CD4-positive, alpha-beta T cell treated with Interleukin-17A for 4 hours (primary cell): ENCODE measurements at regions not wholly inside any gene's neighbourhood (a gene's known extent, or its start where the extent isn't known, plus 50 kb on each side); places are given as distances from the start of the nearest gene placed in this dataset.
"Not testable (repeated sequence)": the region's sequence is repeated elsewhere in the genome, so short reads cannot be mapped to it uniquely, and the experiment has no call there.

Source experiments
- DNase-seq: peaks from one replicate; pipeline ENCODE4 v3.0.0-alpha.2; 2020; ENCODE audit warnings: mixed read lengths

- no peak for DNase-seq
These were observed 167.0 kb downstream of the ERMARD start for GRCh38 chr6:169918239-169918953.

DNA sequence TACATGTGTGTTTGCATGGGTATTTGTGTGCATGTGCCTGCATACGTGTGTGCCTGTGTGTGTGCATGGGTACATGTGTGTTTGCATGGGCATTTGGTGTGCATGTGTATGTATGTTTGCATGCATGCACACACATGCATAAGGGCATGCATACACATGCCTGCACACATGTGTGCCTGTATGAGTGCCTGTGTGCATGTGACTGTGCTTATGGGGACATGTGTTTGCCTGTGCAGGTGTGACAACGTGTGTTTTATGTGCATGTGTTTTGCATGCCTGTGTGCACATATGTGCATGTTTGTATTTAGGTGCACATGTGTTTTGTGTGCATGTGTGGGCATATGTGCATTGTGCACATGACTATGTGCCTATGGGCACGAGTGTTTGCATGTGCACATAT is 165.7 kb downstream of the ERMARD start:
- no peak for DNase-seq

DNA sequence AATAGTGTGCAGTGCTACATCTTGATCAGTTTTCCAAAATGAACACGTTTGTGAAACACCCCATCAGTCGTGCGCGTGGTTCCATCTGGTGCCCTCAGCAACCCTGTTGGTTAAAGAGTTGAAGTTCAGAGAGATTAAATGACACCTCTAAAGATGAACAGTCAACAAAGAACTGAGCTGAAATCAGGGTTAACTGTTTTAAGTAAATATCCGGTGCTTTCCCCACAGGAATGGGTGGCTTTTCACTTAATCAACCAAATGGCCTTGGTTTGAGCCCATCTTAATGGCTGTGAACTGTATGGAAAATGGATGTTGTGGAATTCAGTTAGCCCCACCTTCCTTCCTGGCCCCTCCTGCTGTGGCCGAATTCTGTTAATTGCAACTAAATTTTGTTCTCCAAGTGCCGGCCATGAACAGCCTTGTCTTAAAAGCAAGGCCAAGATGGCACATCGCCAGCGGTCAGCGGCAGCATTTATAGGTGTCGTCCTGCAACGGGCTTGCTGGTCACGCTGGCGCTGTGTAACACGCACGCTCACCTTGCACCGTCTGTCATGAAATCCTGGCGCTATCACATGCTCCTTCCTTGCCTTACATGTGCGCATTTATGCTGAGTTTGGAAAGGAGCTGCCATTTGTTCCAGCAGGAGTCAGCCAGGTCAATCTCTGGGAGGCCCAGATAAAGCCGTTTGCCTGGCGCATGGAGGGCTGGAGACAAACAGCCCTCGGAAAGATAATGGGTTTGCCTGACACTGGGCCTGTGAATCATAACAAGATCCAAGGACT is 164.5 kb downstream of the ERMARD start:
- no peak for DNase-seq

GRCh38 chr6:169913745-169914144 is 162.3 kb downstream of the ERMARD start:
- not testable (repeated sequence) for DNase-seq

GRCh38 chr6:169913096-169913638 is 161.7 kb downstream of the ERMARD start:
- DNase-seq = no peak

- DNase-seq = no peak
These were observed 161.1 kb downstream of the ERMARD start for GRCh38 chr6:169912266-169913095.

GRCh38 chr6:169911264-169912263 is 160.1 kb downstream of the ERMARD start:
- no peak for DNase-seq

- DNase-seq = no peak
These were observed 157.7 kb downstream of the ERMARD start for GRCh38 chr6:169909113-169909512.

GRCh38 chr6:169908403-169908933 is 157.0 kb downstream of the ERMARD start:
- DNase-seq = no peak

DNA sequence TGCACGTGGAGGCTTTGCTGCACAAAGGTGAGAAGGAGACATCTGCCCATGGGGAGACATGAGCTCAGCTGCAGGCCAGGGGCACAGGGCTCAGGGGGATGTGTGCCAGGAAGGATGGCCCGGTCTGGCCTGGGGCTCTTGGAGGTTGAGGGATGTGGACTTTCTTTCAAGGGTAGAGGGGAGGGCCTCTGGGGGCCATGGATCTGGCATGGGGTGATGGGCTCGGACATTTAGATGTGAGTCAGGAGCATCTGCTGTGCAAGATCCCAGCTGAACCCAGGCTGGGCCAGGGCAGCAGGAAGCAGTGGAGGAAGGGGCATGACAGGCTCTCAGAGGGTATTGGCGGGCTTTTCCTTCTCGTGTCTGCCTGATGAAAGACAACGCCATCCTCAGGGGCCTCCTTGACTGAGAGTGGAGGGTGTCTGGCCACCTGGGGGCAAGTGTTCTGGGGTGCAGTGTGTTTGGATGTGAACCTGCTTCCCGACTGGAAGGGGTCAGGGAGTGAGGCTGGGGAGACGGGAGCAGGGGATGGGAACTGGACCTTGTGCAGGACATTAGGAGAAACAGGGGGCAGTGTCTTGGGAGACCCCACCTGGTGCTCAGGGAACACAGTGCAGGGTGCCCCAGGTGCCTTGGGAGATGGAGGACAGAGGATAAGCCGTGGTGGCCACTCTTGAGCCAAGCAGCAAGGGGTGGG is 156.1 kb downstream of the ERMARD start:
- DNase-seq = no peak

DNA sequence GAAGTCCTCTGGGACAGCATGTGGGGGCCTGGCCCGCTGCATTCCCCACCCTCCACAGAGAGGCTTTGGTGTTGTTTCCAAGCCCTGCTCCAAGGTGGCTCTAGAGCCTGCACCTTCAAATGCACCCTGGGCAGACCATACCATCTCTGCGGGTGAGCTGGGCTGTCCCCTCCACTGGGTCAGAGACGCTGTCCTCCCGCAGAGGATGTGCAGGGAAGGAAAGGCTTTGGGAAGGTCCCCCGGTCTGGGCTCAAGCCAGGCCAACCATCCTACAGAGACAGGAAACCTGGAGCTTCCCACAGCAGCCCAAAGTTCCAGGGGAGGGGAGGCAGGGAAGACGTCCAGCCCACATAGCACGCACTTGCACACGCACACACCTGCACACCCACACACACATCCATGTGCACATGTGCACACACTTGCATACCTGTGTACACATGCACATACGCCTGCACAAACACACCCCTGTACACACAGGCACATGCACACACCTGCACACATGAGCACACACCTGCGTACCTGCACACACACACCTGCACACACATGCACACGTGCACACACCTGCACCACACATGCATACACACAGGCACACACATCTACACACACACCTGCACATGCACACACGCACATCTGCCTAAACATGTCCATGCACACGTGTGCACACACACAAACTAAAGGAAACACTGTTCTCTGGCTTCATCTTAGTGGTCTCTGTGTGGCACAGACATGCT is 155.4 kb downstream of the ERMARD start:
- DNase-seq = no peak

- no peak for DNase-seq
These were observed 154.7 kb downstream of the ERMARD start for GRCh38 chr6:169906004-169906687.

- no peak for DNase-seq
These were observed 153.8 kb downstream of the ERMARD start for GRCh38 chr6:169905041-169905807.

DNA sequence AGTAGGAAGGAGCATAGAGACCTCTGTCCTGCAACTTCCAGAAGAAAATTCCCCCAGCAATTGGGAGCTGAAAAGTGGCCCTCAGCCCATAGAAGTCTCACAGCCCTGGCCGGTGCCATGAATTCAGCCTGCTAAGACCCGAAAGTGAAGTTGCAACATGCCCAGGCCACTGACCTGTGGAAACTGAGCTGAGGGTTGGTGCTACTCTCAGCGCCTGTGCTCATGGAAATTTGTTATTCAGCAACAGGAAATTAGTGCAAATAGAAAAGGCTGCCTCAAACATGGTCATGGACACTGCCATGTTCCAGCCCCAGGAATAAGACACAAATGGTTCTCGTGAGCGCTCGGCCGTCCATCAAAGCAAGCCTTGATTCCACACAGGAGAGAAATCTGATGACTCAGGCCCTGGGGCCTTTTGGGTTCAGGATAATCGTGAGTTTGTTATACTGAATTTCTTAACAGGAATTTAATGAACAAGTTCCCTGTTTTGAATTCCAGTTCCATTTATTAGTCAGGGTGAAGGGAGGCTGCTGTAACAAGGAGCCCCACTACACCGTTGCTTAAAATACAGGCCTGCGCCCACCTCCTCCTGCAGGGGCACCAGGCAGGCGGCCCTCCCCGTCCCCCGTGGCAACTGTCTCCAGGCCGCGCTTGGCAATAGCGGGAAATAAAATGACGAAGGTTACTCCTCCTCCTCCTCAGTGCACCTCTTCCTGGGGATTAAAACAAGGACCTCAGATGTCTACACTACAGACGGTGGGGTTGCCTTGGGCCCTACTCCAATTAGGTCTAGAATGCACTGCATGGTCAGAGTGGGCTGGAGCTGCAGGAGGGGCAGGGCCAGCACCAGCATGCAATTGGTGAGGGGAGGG is 152.9 kb downstream of the ERMARD start:
- no peak for DNase-seq

- DNase-seq = no peak
These were observed 151.7 kb downstream of the ERMARD start for GRCh38 chr6:169903122-169903521.

DNA sequence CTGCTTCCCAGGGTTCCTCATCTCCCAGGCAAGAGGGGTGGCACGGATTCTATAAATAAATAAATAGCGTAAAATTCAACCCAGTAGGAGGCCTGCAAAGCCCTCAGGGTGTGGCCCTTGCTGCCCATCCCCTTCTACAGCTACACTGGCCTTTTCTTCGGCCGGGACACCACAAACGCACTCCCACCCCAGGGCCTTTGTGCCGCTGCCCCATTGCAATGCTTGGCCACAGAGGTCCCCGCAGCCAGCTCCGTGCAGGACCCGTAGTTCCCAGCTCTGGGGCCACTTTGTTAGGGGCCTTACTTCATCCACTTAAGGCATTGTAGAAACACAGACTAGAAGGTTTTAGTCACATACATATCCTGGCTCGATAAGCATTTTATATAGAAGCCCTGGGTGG is 151.2 kb downstream of the ERMARD start:
- DNase-seq = no peak

GRCh38 chr6:169902070-169902469 is 150.6 kb downstream of the ERMARD start:
- DNase-seq = no peak
